IMR-90 (cell line): ENCODE measurements at regions not wholly inside any gene's neighbourhood (a gene's known extent, or its start where the extent isn't known, plus 50 kb on each side); places are given as distances from the start of the nearest gene placed in this dataset.

Source experiments
- ATAC-seq: fragments of 200-7000 bp; cut with Tn5 transposase; 2 replicates; pipeline ENCODE4 v1.9.1; 2020; ENCODE audit warnings: low read depth, mild to moderate bottlenecking, moderate library complexity
- BruUV-seq: library from RNA; stranded (reverse); fragments of 400-500 nt; replicated peaks from 2 replicates; lab custom pipeline; 2021; lab: Mats Ljungman, UMichigan
- CTCF ChIA-PET: fragments of 300-600 bp; formaldehyde crosslinking; extraction: SDS; loops from one replicate; lab custom pipeline; 2021; ENCODE audit warnings: antibody characterized with exemption; lab: Yijun Ruan, JAX
- POLR2A ChIA-PET: fragments of 300-600 bp; sonication (Branson Sonifier 250); formaldehyde crosslinking; loops from one replicate; lab custom pipeline; 2022; ENCODE audit warnings: antibody characterized with exemption; ENCODE audit not compliant: unreplicated experiment; lab: Charles Lee
- DNase-seq: peaks from one replicate; pipeline ENCODE4 v3.0.0; 2013
- H2AFZ ChIP-seq: replicated peaks from 2 replicates; pipeline ENCODE3; 2013; ENCODE audit warnings: low read length, mild to moderate bottlenecking; ENCODE audit not compliant: poor library complexity
- H2AK5ac ChIP-seq: 2 replicates; pipeline ENCODE4 v1.6.1; 2013; ENCODE audit warnings: low read depth, low read length, inconsistent platforms
- H2AK9ac ChIP-seq: replicated peaks from 2 replicates; pipeline ENCODE3; 2013; ENCODE audit warnings: mild to moderate bottlenecking, low read depth, low read length, moderate library complexity; ENCODE audit not compliant: poor library complexity
- H2BK120ac ChIP-seq: 2 replicates; pipeline ENCODE4 v1.6.1; 2013; ENCODE audit warnings: low read depth, low read length, inconsistent platforms
- H2BK15ac ChIP-seq: 3 replicates; pipeline ENCODE4 v1.6.1; 2013; ENCODE audit warnings: low read depth, low read length, inconsistent platforms
- H2BK20ac ChIP-seq: 2 replicates; pipeline ENCODE4 v1.6.1; 2013; ENCODE audit warnings: low read depth, mild to moderate bottlenecking, inconsistent platforms, low read length, moderate library complexity
- H2BK5ac ChIP-seq: 2 replicates; pipeline ENCODE4 v1.6.1; 2013; ENCODE audit warnings: mild to moderate bottlenecking, low read depth, low read length, inconsistent platforms; ENCODE audit not compliant: poor library complexity, severe bottlenecking
- H3K14ac ChIP-seq: replicated peaks from 2 replicates; pipeline ENCODE4 v1.6.1; 2013; ENCODE audit warnings: low read depth, low read length, inconsistent platforms
- H3K18ac ChIP-seq: 2 replicates; pipeline ENCODE4 v1.6.1; 2013; ENCODE audit warnings: low read depth, low read length, control low read depth
- H3K23ac ChIP-seq: 2 replicates; pipeline ENCODE4 v1.6.1; 2013; ENCODE audit warnings: low read depth, low read length, inconsistent platforms
- H3K27ac ChIP-seq: 2 replicates; pipeline ENCODE4 v1.5.1; 2013; ENCODE audit warnings: mild to moderate bottlenecking, control low read depth, low read length; ENCODE audit not compliant: insufficient read depth
- H3K27me3 ChIP-seq: 2 replicates; pipeline ENCODE4 v1.6.1; 2013; ENCODE audit warnings: low read length; ENCODE audit not compliant: control insufficient read depth, insufficient read depth
- H3K36me3 ChIP-seq: 2 replicates; pipeline ENCODE4 v1.6.1; 2013; ENCODE audit warnings: low read length, mixed read lengths; ENCODE audit not compliant: control insufficient read depth, insufficient read depth
- H3K4ac ChIP-seq: 2 replicates; pipeline ENCODE4 v1.6.1; 2013; ENCODE audit warnings: low read depth, low read length, inconsistent platforms
- H3K4me1 ChIP-seq: 2 replicates; pipeline ENCODE4 v1.6.1; 2013; ENCODE audit warnings: low read length, mixed read lengths; ENCODE audit not compliant: control insufficient read depth, insufficient read depth
- H3K4me2 ChIP-seq: 2 replicates; pipeline ENCODE4 v1.6.1; 2013; ENCODE audit warnings: low read depth, mild to moderate bottlenecking, control low read depth, low read length, moderate library complexity
- H3K4me3 ChIP-seq: 2 replicates; pipeline ENCODE4 v1.5.1; 2013; ENCODE audit warnings: low read depth, mild to moderate bottlenecking, control low read depth, low read length, moderate library complexity; ENCODE audit not compliant: insufficient read depth
- H3K56ac ChIP-seq: 2 replicates; pipeline ENCODE4 v1.6.1; 2013; ENCODE audit warnings: low read length, inconsistent platforms; ENCODE audit not compliant: insufficient read depth; ENCODE audit errors: extremely low read depth
- H3K79me1 ChIP-seq, 2 experiments: 2 replicates each; pipeline ENCODE4 v1.6.1; 2013; ENCODE audit warnings: low read length in 2 of 2, inconsistent platforms in 1 of 2, low read depth in 1 of 2
- H3K9ac ChIP-seq: 2 replicates; pipeline ENCODE4 v1.6.1; 2013; ENCODE audit warnings: low read depth, low read length, control low read depth
- H3K9me1 ChIP-seq: 2 replicates; pipeline ENCODE4 v1.6.1; 2013; ENCODE audit warnings: low read length, inconsistent platforms; ENCODE audit not compliant: insufficient read depth
- H3K9me3 ChIP-seq: 2 replicates; pipeline ENCODE4 v1.6.1; 2013; ENCODE audit warnings: low read length; ENCODE audit not compliant: control insufficient read depth, insufficient read depth
- H4K20me1 ChIP-seq: 2 replicates; pipeline ENCODE4 v1.6.1; 2013; ENCODE audit warnings: low read length, inconsistent platforms; ENCODE audit not compliant: insufficient read depth
- H4K5ac ChIP-seq: 2 replicates; pipeline ENCODE4 v1.6.1; 2013; ENCODE audit warnings: mild to moderate bottlenecking, low read depth, low read length, control low read depth
- H4K8ac ChIP-seq, 2 experiments: 2 replicates each; pipeline ENCODE4 v1.6.1; 2013; ENCODE audit warnings: low read depth in 2 of 2, low read length in 2 of 2, control low read depth in 1 of 2, inconsistent platforms in 1 of 2
- H4K91ac ChIP-seq: 2 replicates; pipeline ENCODE4 v1.6.1; 2013; ENCODE audit warnings: low read depth, low read length, inconsistent platforms; ENCODE audit not compliant: insufficient read depth
- BHLHE40 ChIP-seq: fragments of 150-350 bp; IDR thresholded peaks from 2 replicates; pipeline ENCODE4 v1.6.1; 2016; ENCODE audit warnings: mild to moderate bottlenecking, low read depth, low read length
- CEBPB ChIP-seq: IDR thresholded peaks from 2 replicates; pipeline ENCODE4 v1.6.1; 2012; ENCODE audit warnings: low read depth, low read length, improper control_type of control experiment
- CHD1 ChIP-seq: IDR thresholded peaks from 2 replicates; pipeline ENCODE4 v1.6.1; 2012; ENCODE audit warnings: low read depth, low read length, improper control_type of control experiment
- CTCF ChIP-seq: conservative IDR thresholded peaks from 2 replicates; pipeline ENCODE4 v1.5.1; 2012; ENCODE audit warnings: mild to moderate bottlenecking, low read depth, low read length, improper control_type of control experiment
- ELK1 ChIP-seq: fragments of 150-350 bp; IDR thresholded peaks from 2 replicates; pipeline ENCODE4 v1.6.1; 2016; ENCODE audit warnings: low read depth, mild to moderate bottlenecking, low read length, moderate library complexity, borderline replicate concordance
- FOS ChIP-seq: fragments of 150-350 bp; IDR thresholded peaks from 2 replicates; pipeline ENCODE4 v1.6.1; 2016; ENCODE audit warnings: low read depth, low read length
- MAFK ChIP-seq: IDR thresholded peaks from 2 replicates; pipeline ENCODE4 v1.6.1; 2012; ENCODE audit warnings: low read depth, low read length, improper control_type of control experiment
- MAZ ChIP-seq: IDR thresholded peaks from 2 replicates; pipeline ENCODE4 v1.6.1; 2012; ENCODE audit warnings: low read depth, mild to moderate bottlenecking, low read length, improper control_type of control experiment, moderate library complexity, borderline replicate concordance
- MXI1 ChIP-seq: IDR thresholded peaks from 2 replicates; pipeline ENCODE4 v1.6.1; 2012; ENCODE audit warnings: low read depth, mild to moderate bottlenecking, low read length, moderate library complexity, borderline replicate concordance
- NFE2L2 ChIP-seq: fragments of 150-350 bp; IDR thresholded peaks from 2 replicates; pipeline ENCODE4 v1.6.1; 2016; ENCODE audit warnings: low read depth, mild to moderate bottlenecking, low read length
- POLR2A ChIP-seq: IDR thresholded peaks from 2 replicates; pipeline ENCODE4 v1.6.1; 2012; ENCODE audit warnings: mild to moderate bottlenecking, low read depth, low read length
- RAD21 ChIP-seq: IDR thresholded peaks from 2 replicates; pipeline ENCODE4 v1.6.1; 2012; ENCODE audit warnings: low read length, improper control_type of control experiment
- RCOR1 ChIP-seq: IDR thresholded peaks from 2 replicates; pipeline ENCODE4 v1.6.1; 2012; ENCODE audit warnings: mild to moderate bottlenecking, low read length, improper control_type of control experiment; ENCODE audit not compliant: insufficient replicate concordance
- RFX5 ChIP-seq: IDR thresholded peaks from 2 replicates; pipeline ENCODE4 v1.8.0; 2012; ENCODE audit warnings: low read depth, mild to moderate bottlenecking, low read length, moderate library complexity
- WGBS, 2 experiments: methylation state at CpG; one replicate each; pipeline versions ENCODE4 v1.1.5 to v1.1.7; 2013; ENCODE audit warnings: missing lambda C conversion rate in 2 of 2; ENCODE audit not compliant: insufficient read length in 1 of 2; ENCODE audit errors: extremely low coverage in 2 of 2; 5-methylcytosine and 5-hydroxymethylcytosine counted together
- dilution Hi-C: fragments of 300-500 bp; cut with HindIII; formaldehyde crosslinking; loops from one replicate; pipeline ENCODE4 v1.14.3; 2018; ENCODE audit warnings: low sequenced_read_pairs; ENCODE audit not compliant: unreplicated experiment
- in situ Hi-C: fragments of 300-500 bp; cut with MboI; formaldehyde crosslinking; loops from 3 replicates; pipeline ENCODE4 v1.14.3; 2019; ENCODE audit warnings: low sequenced_read_pairs, inconsistent platforms, mixed read lengths
- intact Hi-C: fragments of 100-400 bp; cut with micrococcal nuclease; formaldehyde crosslinking; loops from 2 replicates; pipeline ENCODE4 v1.10.0; 2022
- TF ChIP-seq, protein P1 (sequence below): fragments of 150-350 bp; IDR thresholded peaks from 2 replicates; pipeline ENCODE4 v1.6.1; 2017; ENCODE audit warnings: mild to moderate bottlenecking, antibody characterized with exemption, low read length, low read depth

GRCh38 chr10:128375171-128375570, 248.9 kb upstream of the MKI67 start:
- Histone ChIP-seq H3K14ac (no peak overlapping the region), H2BK5ac (no peak overlapping the region), H3K9ac (no peak overlapping the region), H3K4ac (no peak overlapping the region), H2BK20ac (no peak overlapping the region), H3K23ac (no peak overlapping the region), H4K8ac (no peak overlapping the region), H2AK9ac (no peak overlapping the region), H3K79me1 (no peaks in the 10 kb centered on the region), H2AFZ (no peak overlapping the region), H3K4me2 (no peak overlapping the region), H4K5ac (no peak overlapping the region), H4K91ac (no peak overlapping the region), H3K9me3 (peaks cover 46% of the 10 kb centered on the region), H3K56ac (no peak overlapping the region), H2BK120ac (no peak overlapping the region), H3K9me1 (no peaks in the 10 kb centered on the region), H4K20me1 (no peaks in the 10 kb centered on the region), H3K27ac (no peak overlapping the region), H3K27me3 (no peaks in the 10 kb centered on the region), H2BK15ac (no peak overlapping the region), H2AK5ac (no peak overlapping the region), H3K4me3 (no peak overlapping the region), H3K4me1 (no peaks in the 10 kb centered on the region), H3K18ac (no peak overlapping the region), H3K36me3 (no peaks in the 10 kb centered on the region)
- WGBS, 2 experiments = 46% methylated on average over 5 of the region's 7 CpGs; no CpG with 5 or more reads in 1 of the 2 experiments
- TF ChIP-seq CEBPB (no peak), CTCF (no peak), POLR2A (no peak), MAFK (no peak), NFE2L2 (no peak), MAZ (no peak), CHD1 (no peak), FOS (no peak), RAD21 (no peak), RFX5 (no peak), MXI1 (no peak), ELK1 (no peak), BHLHE40 (no peak), RCOR1 (no peak)
- TF ChIP-seq, protein P1, sequence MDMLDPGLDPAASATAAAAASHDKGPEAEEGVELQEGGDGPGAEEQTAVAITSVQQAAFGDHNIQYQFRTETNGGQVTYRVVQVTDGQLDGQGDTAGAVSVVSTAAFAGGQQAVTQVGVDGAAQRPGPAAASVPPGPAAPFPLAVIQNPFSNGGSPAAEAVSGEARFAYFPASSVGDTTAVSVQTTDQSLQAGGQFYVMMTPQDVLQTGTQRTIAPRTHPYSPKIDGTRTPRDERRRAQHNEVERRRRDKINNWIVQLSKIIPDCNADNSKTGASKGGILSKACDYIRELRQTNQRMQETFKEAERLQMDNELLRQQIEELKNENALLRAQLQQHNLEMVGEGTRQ = no peak
- no TSS peak for BruUV-seq
- ATAC-seq (no peak), DNase-seq (no peak)
- dilution Hi-C loops (no loop called here), intact Hi-C loops (no loop called here), in situ Hi-C loops (no loop called here)
- ChIA-PET CTCF (no interaction called here), POLR2A (no interaction called here)
